ENCODE measurements at regions not wholly inside any gene's neighbourhood (a gene's known extent, or its start where the extent isn't known, plus 50 kb on each side); places are given as distances from the start of the nearest gene placed in this dataset.

DNA sequence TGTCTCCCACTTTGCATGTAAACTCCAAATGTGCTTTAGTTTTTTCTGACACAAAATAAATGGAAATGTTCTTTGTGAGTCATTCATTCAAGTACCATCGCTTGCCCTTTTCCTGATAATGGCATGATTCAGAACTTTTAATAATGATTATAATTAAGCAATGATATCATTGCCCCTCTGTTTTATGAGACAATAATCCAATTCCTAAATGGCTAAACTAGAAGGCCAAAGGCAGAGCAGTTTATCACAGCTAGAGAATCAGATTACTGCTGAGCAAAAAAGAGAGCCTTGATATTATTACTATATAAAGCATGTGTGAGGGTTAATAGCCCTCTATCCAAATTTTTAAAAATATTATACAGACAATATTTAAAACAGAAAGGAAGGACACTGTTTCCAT is 484.2 kb upstream of the PTPRD start:
- no peak for DNase-seq (ENCODE audit: low read depth)
- CTCF ChIA-PET: no interaction called here
- Histone ChIP-seq H3K4me3 (ENCODE audit: low read depth, low read length) (no peak overlapping the region), H3K27me3 (ENCODE audit: control insufficient read depth, insufficient read depth, low read length) (no peaks in the 10 kb centered on the region), H3K36me3 (ENCODE audit: control insufficient read depth, insufficient read depth, low read length) (no peaks in the 10 kb centered on the region)
- TF ChIP-seq CTCF (IDR thresholded peaks at IDR 0.05; ENCODE audit: insufficient read depth, low read depth, low read length): no peak
- POLR2A ChIA-PET: no interaction called here

DNA sequence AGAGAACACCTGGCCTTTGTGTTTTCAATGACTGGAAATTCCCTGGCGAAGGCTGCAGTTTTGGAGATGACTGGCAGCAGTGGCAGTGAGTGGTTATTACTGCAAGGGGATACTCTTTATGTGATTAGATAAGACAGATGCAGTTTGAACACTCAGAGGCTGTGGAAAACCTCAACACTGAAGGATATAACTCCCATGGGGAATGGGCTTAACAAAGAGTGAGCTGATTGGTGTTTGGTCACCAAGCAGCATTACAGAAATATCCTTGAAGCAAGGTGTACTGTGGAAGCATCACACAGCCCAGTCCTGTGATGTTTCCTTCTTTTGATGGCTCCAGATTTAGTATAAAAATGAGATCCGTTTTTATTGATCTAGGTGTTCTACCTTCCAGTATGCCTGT is 490.7 kb upstream of the PTPRD start:
- DNase-seq (ENCODE audit: low read depth): no peak
- Histone ChIP-seq H3K4me3 (ENCODE audit: low read depth, low read length) (no peak overlapping the region), H3K27me3 (ENCODE audit: control insufficient read depth, insufficient read depth, low read length) (no peaks in the 10 kb centered on the region), H3K36me3 (ENCODE audit: control insufficient read depth, insufficient read depth, low read length) (no peaks in the 10 kb centered on the region)
- POLR2A ChIA-PET: no interaction called here
- CTCF ChIA-PET: no interaction called here
- no peak for TF ChIP-seq CTCF (IDR thresholded peaks at IDR 0.05; ENCODE audit: insufficient read depth, low read depth, low read length)

DNA sequence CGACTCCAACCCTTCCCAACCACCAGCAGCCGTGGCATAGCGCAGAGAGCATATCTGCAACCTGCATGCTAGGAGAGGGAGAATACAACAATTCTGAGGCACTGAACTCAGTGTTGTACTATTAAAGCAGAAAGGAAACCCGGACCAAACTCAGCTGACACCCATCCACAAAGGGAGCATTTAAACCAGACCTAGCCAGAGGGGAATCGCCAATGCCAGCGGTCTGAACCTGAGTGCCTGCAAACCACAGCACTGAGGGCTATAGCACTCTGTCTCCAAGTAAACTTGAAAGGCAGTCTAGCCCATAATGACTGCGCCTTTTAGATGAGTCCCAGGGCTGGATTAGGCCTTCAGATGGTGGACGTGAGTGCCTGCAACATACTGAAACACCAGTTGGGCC is 494.4 kb upstream of the PTPRD start:
- no peak overlapping the region for H3K4me3 ChIP-seq (ENCODE audit: low read depth, low read length)
- H3K27me3 ChIP-seq (ENCODE audit: control insufficient read depth, insufficient read depth, low read length): no peaks in the 10 kb centered on the region
- no peaks in the 10 kb centered on the region for H3K36me3 ChIP-seq (ENCODE audit: control insufficient read depth, insufficient read depth, low read length)
- ChIA-PET POLR2A (no interaction called here), CTCF (no interaction called here)
- no peak for TF ChIP-seq CTCF (IDR thresholded peaks at IDR 0.05; ENCODE audit: insufficient read depth, low read depth, low read length)
- no peak for DNase-seq (ENCODE audit: low read depth)

GRCh38 chr9:11128156-11128555 is 515.4 kb upstream of the PTPRD start:
- no peaks in the 10 kb centered on the region for H3K27me3 ChIP-seq (ENCODE audit: control insufficient read depth, insufficient read depth, low read length)
- TF ChIP-seq CTCF (IDR thresholded peaks at IDR 0.05; ENCODE audit: insufficient read depth, low read depth, low read length): no peak
- no peak overlapping the region for H3K4me3 ChIP-seq (ENCODE audit: low read depth, low read length)
- POLR2A ChIA-PET: no interaction called here
- no peak for DNase-seq (ENCODE audit: low read depth)
- H3K36me3 ChIP-seq (ENCODE audit: control insufficient read depth, insufficient read depth, low read length): no peaks in the 10 kb centered on the region
- CTCF ChIA-PET: no interaction called here

DNA sequence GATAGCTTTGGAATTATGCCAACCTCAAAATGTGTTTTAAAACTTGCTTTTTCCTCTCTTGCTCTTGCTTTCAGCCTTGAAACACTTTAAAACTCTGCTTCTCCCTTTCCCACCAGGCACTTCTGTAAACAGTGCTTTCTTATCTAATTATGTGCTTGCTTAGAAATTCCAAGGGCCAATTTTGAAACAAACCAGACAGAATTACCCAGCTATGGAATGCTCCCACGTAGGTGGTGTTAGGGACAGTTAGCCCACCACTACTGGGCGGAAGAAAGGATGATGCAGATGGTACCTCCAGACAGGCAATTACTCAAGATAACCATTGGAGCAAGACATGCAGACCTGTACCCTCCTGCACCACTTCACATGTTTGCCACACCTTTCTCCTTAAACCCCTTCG is 523.0 kb upstream of the PTPRD start:
- TF ChIP-seq CTCF (IDR thresholded peaks at IDR 0.05; ENCODE audit: insufficient read depth, low read depth, low read length): no peak

More for the DNA sequence above, 523.0 kb upstream of the PTPRD start:
- no peaks in the 10 kb centered on the region for H3K27me3 ChIP-seq (ENCODE audit: control insufficient read depth, insufficient read depth, low read length)
- H3K4me3 ChIP-seq (ENCODE audit: low read depth, low read length): no peak overlapping the region
- DNase-seq (ENCODE audit: low read depth): no peak
- ChIA-PET POLR2A (no interaction called here), CTCF (no interaction called here)
- H3K36me3 ChIP-seq (ENCODE audit: control insufficient read depth, insufficient read depth, low read length): no peaks in the 10 kb centered on the region
